Small intestine (tissue), 7 donors: ENCODE measurements at regions not wholly inside any gene's neighbourhood (a gene's known extent, or its start where the extent isn't known, plus 50 kb on each side); places are given as distances from the start of the nearest gene placed in this dataset.

ENCODE experiments used
- DNase-seq, 2 donors: peaks; one replicate each; pipeline versions ENCODE4 v3.0.0 to v3.0.0-alpha.2; 2013
- FAIRE-seq: peaks from 2 replicates; lab custom pipeline; 2012; peaks lifted over from hg19 to GRCh38; lab: Jason Lieb, UNC
- H3K27ac ChIP-seq, 3 donors: one replicate each; pipeline ENCODE4 v1.5.1; 2013; ENCODE audit warnings: low read length in 2 of 3, mild to moderate bottlenecking in 2 of 3, control low read depth in 1 of 3, inconsistent platforms in 1 of 3, low read depth in 1 of 3, moderate library complexity in 1 of 3
- H3K27me3 ChIP-seq, 3 donors: one replicate each; pipeline ENCODE4 v1.6.1; 2013; ENCODE audit warnings: low read length in 3 of 3, inconsistent platforms in 1 of 3; ENCODE audit not compliant: control insufficient read depth in 3 of 3, insufficient read depth in 3 of 3
- H3K36me3 ChIP-seq, 3 donors: one replicate each; pipeline ENCODE4 v1.6.1; 2013; ENCODE audit warnings: low read length in 3 of 3, inconsistent platforms in 1 of 3, low read depth in 1 of 3, mild to moderate bottlenecking in 1 of 3, moderate library complexity in 1 of 3; ENCODE audit not compliant: control insufficient read depth in 3 of 3, insufficient read depth in 2 of 3
- H3K4me1 ChIP-seq, 3 donors: one replicate each; pipeline ENCODE4 v1.6.1; 2013; ENCODE audit warnings: low read length in 2 of 3, inconsistent platforms in 1 of 3, low read depth in 1 of 3, mild to moderate bottlenecking in 1 of 3, moderate library complexity in 1 of 3; ENCODE audit not compliant: control insufficient read depth in 3 of 3, insufficient read depth in 2 of 3
- H3K4me3 ChIP-seq, 3 donors: one replicate each; pipeline ENCODE4 v1.5.1; 2013; ENCODE audit warnings: low read length in 3 of 3, control low read depth in 1 of 3, inconsistent platforms in 1 of 3, low read depth in 1 of 3, mild to moderate bottlenecking in 1 of 3, moderate library complexity in 1 of 3
- H3K9me3 ChIP-seq, 2 donors: one replicate each; pipeline ENCODE4 v1.6.1; 2013; ENCODE audit warnings: low read depth in 1 of 2, low read length in 1 of 2; ENCODE audit not compliant: control insufficient read depth in 2 of 2, insufficient read depth in 1 of 2
- WGBS, 3 donors: extraction: QIAGEN DNeasy Blood & Tissue Kit; methylation state at CpG; one replicate each; pipeline ENCODE4 v1.1.7; 2013; 5-methylcytosine and 5-hydroxymethylcytosine counted together
- donor health status: healthy with polysubstance abuse.
- donor health status: control.
- donor health status: control.
- donor health status: Bipolar disorder and iron deficiency.
- donor health status: healthy.

GRCh38 chr13:100838387-100838786, 163.8 kb upstream of the TMTC4 start:
- Histone ChIP-seq H3K27ac (no peak overlapping the region), H3K4me3 (no peak overlapping the region), H3K27me3 (no peaks in the 10 kb centered on the region), H3K4me1 (no peaks in the 10 kb centered on the region), H3K36me3 (no peaks in the 10 kb centered on the region), H3K9me3 (no peaks in the 10 kb centered on the region)
- WGBS, 3 donors = 88 to 90% (median 88%) methylated on average over 2 of the region's 2 CpGs
- FAIRE-seq = no peak
- DNase-seq = no peak

- no peak for DNase-seq
- no peak overlapping the region for H3K4me3 ChIP-seq
- no peaks in the 10 kb centered on the region for H3K4me1 ChIP-seq
- H3K36me3 ChIP-seq = no peaks in the 10 kb centered on the region
- 58 to 72% (median 67%) methylated on average over 1 of the region's 1 CpG for WGBS, 3 donors
- H3K9me3 ChIP-seq = no peaks in the 10 kb centered on the region
- FAIRE-seq = no peak
- H3K27ac ChIP-seq = no peak overlapping the region
- no peaks in the 10 kb centered on the region for H3K27me3 ChIP-seq
Measured at GRCh38 chr13:100837631-100838030, 163.0 kb upstream of the TMTC4 start.

GRCh38 chr13:100836711-100837110, 162.1 kb upstream of the TMTC4 start:
- Histone ChIP-seq H3K4me3 (no peak overlapping the region), H3K36me3 (no peaks in the 10 kb centered on the region), H3K4me1 (no peaks in the 10 kb centered on the region), H3K9me3 (no peaks in the 10 kb centered on the region), H3K27me3 (no peaks in the 10 kb centered on the region), H3K27ac (no peak overlapping the region)
- WGBS, 3 donors = 82 to 86% (median 85%) methylated on average over 4 of the region's 4 CpGs
- DNase-seq (no peak), FAIRE-seq (no peak)

GRCh38 chr13:100835695-100836094, 161.1 kb upstream of the TMTC4 start:
- H3K4me3 ChIP-seq = no peak overlapping the region
- no peak overlapping the region for H3K27ac ChIP-seq
- H3K9me3 ChIP-seq = no peaks in the 10 kb centered on the region
- DNase-seq = no peak
- no peaks in the 10 kb centered on the region for H3K36me3 ChIP-seq
- WGBS, 3 donors = 89 to 92% (median 91%) methylated on average over 5 of the region's 5 CpGs
- no peaks in the 10 kb centered on the region for H3K4me1 ChIP-seq
- no peaks in the 10 kb centered on the region for H3K27me3 ChIP-seq
- FAIRE-seq = no peak

GRCh38 chr13:100833427-100833826, 158.8 kb upstream of the TMTC4 start:
- 72 to 86% (median 81%) methylated on average over 6 of the region's 6 CpGs for WGBS, 3 donors
- Histone ChIP-seq H3K4me1 (no peaks in the 10 kb centered on the region), H3K4me3 (no peak overlapping the region), H3K9me3 (no peaks in the 10 kb centered on the region), H3K36me3 (no peaks in the 10 kb centered on the region), H3K27ac (no peak overlapping the region), H3K27me3 (no peaks in the 10 kb centered on the region)
- FAIRE-seq (no peak), DNase-seq (no peak)

- FAIRE-seq (no peak), DNase-seq (no peak)
- H3K36me3 ChIP-seq = no peaks in the 10 kb centered on the region
- H3K27ac ChIP-seq = no peak overlapping the region
- no peaks in the 10 kb centered on the region for H3K27me3 ChIP-seq
- 36 to 44% (median 37%) methylated on average over 5 of the region's 5 CpGs for WGBS, 3 donors
- no peaks in the 10 kb centered on the region for H3K4me1 ChIP-seq
- no peak overlapping the region for H3K4me3 ChIP-seq
- H3K9me3 ChIP-seq = no peaks in the 10 kb centered on the region
Measured at GRCh38 chr13:100828226-100828625, 153.6 kb upstream of the TMTC4 start.

- FAIRE-seq = no peak
- WGBS, 3 donors = 42 to 49% (median 43%) methylated on average over 8 of the region's 8 CpGs
- Histone ChIP-seq H3K4me3 (no peak overlapping the region), H3K27ac (no peak overlapping the region), H3K36me3 (no peaks in the 10 kb centered on the region), H3K27me3 (no peaks in the 10 kb centered on the region), H3K4me1 (no peaks in the 10 kb centered on the region), H3K9me3 (no peaks in the 10 kb centered on the region)
- DNase-seq = no peak
Measured at GRCh38 chr13:100827489-100828176, 153.0 kb upstream of the TMTC4 start.

GRCh38 chr13:100826441-100826840, 151.8 kb upstream of the TMTC4 start:
- no peak overlapping the region for H3K4me3 ChIP-seq
- H3K4me1 ChIP-seq = no peaks in the 10 kb centered on the region
- WGBS, 3 donors = 22 to 46% (median 24%) methylated on average over 3 of the region's 3 CpGs
- no peaks in the 10 kb centered on the region for H3K9me3 ChIP-seq
- no peak overlapping the region for H3K27ac ChIP-seq
- no peaks in the 10 kb centered on the region for H3K36me3 ChIP-seq
- DNase-seq (no peak), FAIRE-seq (no peak)
- H3K27me3 ChIP-seq = no peaks in the 10 kb centered on the region

- DNase-seq (no peak), FAIRE-seq (no peak)
- WGBS, 3 donors = 54 to 80% (median 62%) methylated on average over 3 of the region's 3 CpGs
- no peak overlapping the region for H3K4me3 ChIP-seq
- no peaks in the 10 kb centered on the region for H3K4me1 ChIP-seq
- H3K36me3 ChIP-seq = no peaks in the 10 kb centered on the region
- no peaks in the 10 kb centered on the region for H3K27me3 ChIP-seq
- no peak overlapping the region for H3K27ac ChIP-seq
- H3K9me3 ChIP-seq = no peaks in the 10 kb centered on the region
Measured at GRCh38 chr13:100825557-100825956, 151.0 kb upstream of the TMTC4 start.
